Mesodermal cell (in vitro differentiated cells): ENCODE measurements at regions not wholly inside any gene's neighbourhood (a gene's known extent, or its start where the extent isn't known, plus 50 kb on each side); places are given as distances from the start of the nearest gene placed in this dataset.
"Not testable (repeated sequence)": the region's sequence is repeated elsewhere in the genome, so short reads cannot be mapped to it uniquely, and the experiment has no call there.

Experiments
- H3K27ac ChIP-seq: 2 replicates; pipeline ENCODE4 v1.7.0; 2013; ENCODE audit warnings: mild to moderate bottlenecking, low read depth, low read length, moderate library complexity; ENCODE audit not compliant: severe bottlenecking
- H3K36me3 ChIP-seq: 2 replicates; pipeline ENCODE4 v1.7.1; 2013; ENCODE audit warnings: mild to moderate bottlenecking, low read length, moderate library complexity; ENCODE audit not compliant: control insufficient read depth, insufficient read depth
- H3K4me1 ChIP-seq: one replicate; pipeline ENCODE4 v1.7.1; 2013; ENCODE audit warnings: mild to moderate bottlenecking, low read length; ENCODE audit not compliant: insufficient read depth, control insufficient read depth, poor library complexity, severe bottlenecking
- H3K4me3 ChIP-seq: 2 replicates; pipeline ENCODE4 v1.7.0; 2013; ENCODE audit warnings: low read length, control low read depth, mild to moderate bottlenecking; ENCODE audit not compliant: insufficient read depth, poor library complexity, severe bottlenecking; ENCODE audit errors: extremely low read depth
- H3K9me3 ChIP-seq: 2 replicates; pipeline ENCODE4 v1.7.1; 2013; ENCODE audit warnings: mild to moderate bottlenecking, low read length, moderate library complexity; ENCODE audit not compliant: control insufficient read depth
- WGBS, 2 experiments: methylation state at CpG; one replicate each; pipeline ENCODE4 v1.1.5; 2013; ENCODE audit warnings: missing lambda C conversion rate in 2 of 2; ENCODE audit not compliant: insufficient coverage in 2 of 2; 5-methylcytosine and 5-hydroxymethylcytosine counted together

GRCh38 chr2:212875950-212876349, 275.5 kb downstream of the IKZF2 start:
- not testable (repeated sequence) for H3K4me3 ChIP-seq, H3K36me3 ChIP-seq, H3K27ac ChIP-seq, H3K9me3 ChIP-seq, H3K4me1 ChIP-seq
- 81 to 93% methylated on average over 3 to 4 of the region's 5 CpGs for WGBS, 2 experiments

- H3K27ac ChIP-seq: no peak overlapping the region
- no peaks in the 10 kb centered on the region for H3K4me1 ChIP-seq
- no peak overlapping the region for H3K4me3 ChIP-seq
- H3K36me3 ChIP-seq: no peaks in the 10 kb centered on the region
- no peaks in the 10 kb centered on the region for H3K9me3 ChIP-seq
- WGBS, 2 experiments: 80 to 100% methylated on average over 1 to 2 of the region's 2 CpGs
Measured at GRCh38 chr2:212873256-212873655, 278.2 kb downstream of the IKZF2 start.

GRCh38 chr2:212871597-212871996, 279.8 kb downstream of the IKZF2 start:
- Histone ChIP-seq H3K4me3 (no peak overlapping the region), H3K27ac (no peak overlapping the region)

GRCh38 chr2:212864186-212864585, 287.2 kb downstream of the IKZF2 start:
- H3K4me3 ChIP-seq: no peak overlapping the region
- WGBS, 2 experiments: 100% methylated on average over 2 of the region's 2 CpGs; no CpG with 5 or more reads in 1 of the 2 experiments
- H3K9me3 ChIP-seq: peaks cover 18% of the 10 kb centered on the region
- no peaks in the 10 kb centered on the region for H3K36me3 ChIP-seq
- H3K4me1 ChIP-seq: no peaks in the 10 kb centered on the region
- H3K27ac ChIP-seq: no peak overlapping the region

More at GRCh38 chr2:212871597-212871996, 279.8 kb downstream of the IKZF2 start:
- H3K36me3 ChIP-seq: no peaks in the 10 kb centered on the region
- H3K9me3 ChIP-seq: no peaks in the 10 kb centered on the region
- H3K4me1 ChIP-seq: no peaks in the 10 kb centered on the region

GRCh38 chr2:212863185-212863588, 288.2 kb downstream of the IKZF2 start:
- H3K4me1 ChIP-seq: no peaks in the 10 kb centered on the region
- H3K27ac ChIP-seq: no peak overlapping the region
- 63 to 65% methylated on average over 5 of the region's 5 CpGs for WGBS, 2 experiments
- peaks cover 18% of the 10 kb centered on the region for H3K9me3 ChIP-seq
- H3K36me3 ChIP-seq: no peaks in the 10 kb centered on the region
- H3K4me3 ChIP-seq: no peak overlapping the region

- H3K36me3 ChIP-seq: no peaks in the 10 kb centered on the region
- H3K4me3 ChIP-seq: no peak overlapping the region
- no peak overlapping the region for H3K27ac ChIP-seq
- H3K9me3 ChIP-seq: peaks cover 10% of the 10 kb centered on the region
- WGBS, 2 experiments: no CpG with 5 or more reads among the region's 1 CpG
- no peaks in the 10 kb centered on the region for H3K4me1 ChIP-seq
Measured at GRCh38 chr2:212858496-212858895, 292.9 kb downstream of the IKZF2 start.

- H3K4me1 ChIP-seq: no peaks in the 10 kb centered on the region
- 86 to 97% methylated on average over 4 of the region's 4 CpGs for WGBS, 2 experiments
- H3K9me3 ChIP-seq: no peaks in the 10 kb centered on the region
- no peak overlapping the region for H3K4me3 ChIP-seq
- H3K27ac ChIP-seq: no peak overlapping the region
- no peaks in the 10 kb centered on the region for H3K36me3 ChIP-seq
Measured at GRCh38 chr2:212854771-212855170, 296.6 kb downstream of the IKZF2 start.

- no peaks in the 10 kb centered on the region for H3K36me3 ChIP-seq
Measured at GRCh38 chr2:212854116-212854515, 297.3 kb downstream of the IKZF2 start.

GRCh38 chr2:212845941-212846340, 305.5 kb downstream of the IKZF2 start:
- Histone ChIP-seq H3K9me3 (no peaks in the 10 kb centered on the region), H3K4me1 (no peaks in the 10 kb centered on the region), H3K4me3 (no peak overlapping the region), H3K36me3 (no peaks in the 10 kb centered on the region), H3K27ac (no peak overlapping the region)
- WGBS, 2 experiments: 68 to 84% methylated on average over 3 to 4 of the region's 4 CpGs

More at GRCh38 chr2:212854116-212854515, 297.3 kb downstream of the IKZF2 start:
- no peaks in the 10 kb centered on the region for H3K9me3 ChIP-seq
- H3K27ac ChIP-seq: no peak overlapping the region
- no peak overlapping the region for H3K4me3 ChIP-seq
- no peaks in the 10 kb centered on the region for H3K4me1 ChIP-seq

- no peaks in the 10 kb centered on the region for H3K9me3 ChIP-seq
- 90 to 93% methylated on average over 2 to 3 of the region's 3 CpGs for WGBS, 2 experiments
- no peaks in the 10 kb centered on the region for H3K36me3 ChIP-seq
- no peak overlapping the region for H3K27ac ChIP-seq
- H3K4me1 ChIP-seq: no peaks in the 10 kb centered on the region
- no peak overlapping the region for H3K4me3 ChIP-seq
Measured at GRCh38 chr2:212843409-212844199, 305.0 kb upstream of the ERBB4 start.

- 80 to 100% methylated on average over 1 of the region's 2 CpGs for WGBS, 2 experiments
- Histone ChIP-seq H3K4me3 (no peak overlapping the region), H3K36me3 (no peaks in the 10 kb centered on the region), H3K9me3 (no peaks in the 10 kb centered on the region), H3K27ac (no peak overlapping the region), H3K4me1 (no peaks in the 10 kb centered on the region)
Measured at GRCh38 chr2:212842544-212843185, 304.1 kb upstream of the ERBB4 start.
